ENCODE measurements at regions not wholly inside any gene's neighbourhood (a gene's known extent, or its start where the extent isn't known, plus 50 kb on each side); places are given as distances from the start of the nearest gene placed in this dataset.

DNA sequence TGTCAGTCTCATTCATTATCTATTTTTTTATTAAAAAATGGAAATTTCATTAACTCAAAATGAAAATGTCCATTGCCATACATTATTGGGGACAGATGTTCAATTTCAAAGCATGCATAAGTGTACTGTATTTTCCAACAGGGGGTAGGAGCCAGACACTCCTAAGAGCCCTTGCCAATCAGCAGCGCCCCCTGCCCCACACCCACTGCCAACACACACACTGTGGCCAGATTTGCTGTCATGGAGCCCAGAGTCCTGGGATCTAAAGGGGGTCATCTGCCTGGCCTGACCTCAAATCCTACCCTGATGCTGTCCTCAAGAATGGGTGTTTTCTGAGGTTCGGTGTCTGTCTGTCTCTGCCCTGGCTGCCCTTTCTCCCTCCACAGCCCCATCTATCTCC lies 162.2 kb upstream of the TWIST2 start:
- H3K36me3 ChIP-seq (ENCODE audit: control insufficient read depth, insufficient read depth, low read length) = no peaks in the 10 kb centered on the region
- H3K4me2 ChIP-seq (ENCODE audit: extremely low read depth, insufficient read depth, low read length) = peak overlapping the region; percentile 60
- H3K4me1 ChIP-seq (ENCODE audit: control insufficient read depth, extremely low read depth, insufficient read depth, low read length) = peaks cover 20% of the 10 kb centered on the region
- H3K79me2 ChIP-seq (ENCODE audit: control insufficient read depth, insufficient read depth, low read length) = no peaks in the 10 kb centered on the region
- H3K27ac ChIP-seq (ENCODE audit: insufficient read depth, low read length) = peak overlapping the region; percentile 83
- H3K27me3 ChIP-seq (ENCODE audit: control insufficient read depth, insufficient read depth, low read length) = no peaks in the 10 kb centered on the region
- H2AFZ ChIP-seq (ENCODE audit: low read length) = no peak overlapping the region
- H3K4me3 ChIP-seq (replicated peaks in 1 of 4; ENCODE audit: control extremely low read depth in 1 of 4, insufficient read depth in 1 of 4, low read depth in 3 of 4, low read length in 4 of 4) = no peak overlapping the region
- no peak for DNase-seq (ENCODE audit: low read depth in 2 of 2)
- no peaks in the 10 kb centered on the region for H4K20me1 ChIP-seq (ENCODE audit: control insufficient read depth, extremely low read depth, insufficient read depth, low read length)
- no peak overlapping the region for H3K9ac ChIP-seq (ENCODE audit: insufficient read depth, low read length)
- TF ChIP-seq CTCF (conservative IDR thresholded peaks at IDR 0.05 in 1 of 2, IDR thresholded peaks at IDR 0.05 in 1 of 2; ENCODE audit: low read depth in 1 of 2, low read length in 2 of 2) (peak in 1 of 2 donors; percentile 9), EZH2 (IDR thresholded peaks at IDR 0.05; ENCODE audit: low read length, missing control alignments) (no peak)
- H3K9me3 ChIP-seq (ENCODE audit: control insufficient read depth, insufficient read depth, low read depth, low read length) = no peaks in the 10 kb centered on the region

DNA sequence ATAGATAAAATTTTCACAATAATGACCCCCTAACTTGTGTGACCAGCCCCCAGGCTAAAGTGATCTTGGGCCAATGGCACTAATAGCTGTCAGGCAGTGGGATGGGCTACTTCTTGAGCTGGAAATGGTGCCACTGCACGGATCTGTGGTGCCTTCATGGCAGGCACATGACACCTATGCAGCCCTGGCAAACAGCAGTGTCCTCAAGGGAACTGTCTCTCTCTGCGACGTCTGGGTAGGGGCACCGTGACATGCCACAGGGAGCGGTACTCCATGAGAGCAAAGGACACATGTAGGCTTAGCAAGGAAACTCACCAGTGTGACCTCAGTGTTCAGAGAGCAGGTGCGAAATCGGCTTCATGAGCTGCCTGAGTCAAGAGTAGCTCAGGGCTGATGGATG lies 161.7 kb upstream of the TWIST2 start:
- no peak for TF ChIP-seq CTCF (conservative IDR thresholded peaks at IDR 0.05 in 1 of 2, IDR thresholded peaks at IDR 0.05 in 1 of 2; ENCODE audit: low read depth in 1 of 2, low read length in 2 of 2)
- TF ChIP-seq EZH2 (IDR thresholded peaks at IDR 0.05; ENCODE audit: low read length, missing control alignments) = no peak
- DNase-seq (ENCODE audit: low read depth in 2 of 2) = no peak
- H4K20me1 ChIP-seq (ENCODE audit: control insufficient read depth, extremely low read depth, insufficient read depth, low read length) = no peaks in the 10 kb centered on the region
- no peak overlapping the region for H3K4me2 ChIP-seq (ENCODE audit: extremely low read depth, insufficient read depth, low read length)
- H3K9ac ChIP-seq (ENCODE audit: insufficient read depth, low read length) = no peak overlapping the region
- H3K36me3 ChIP-seq (ENCODE audit: control insufficient read depth, insufficient read depth, low read length) = no peaks in the 10 kb centered on the region
- H3K27ac ChIP-seq (ENCODE audit: insufficient read depth, low read length) = no peak overlapping the region
- H3K4me1 ChIP-seq (ENCODE audit: control insufficient read depth, extremely low read depth, insufficient read depth, low read length) = peaks cover 20% of the 10 kb centered on the region
- no peak overlapping the region for H3K4me3 ChIP-seq (replicated peaks in 1 of 4; ENCODE audit: control extremely low read depth in 1 of 4, insufficient read depth in 1 of 4, low read depth in 3 of 4, low read length in 4 of 4)
- H3K9me3 ChIP-seq (ENCODE audit: control insufficient read depth, insufficient read depth, low read depth, low read length) = no peaks in the 10 kb centered on the region
- no peaks in the 10 kb centered on the region for H3K79me2 ChIP-seq (ENCODE audit: control insufficient read depth, insufficient read depth, low read length)
- H3K27me3 ChIP-seq (ENCODE audit: control insufficient read depth, insufficient read depth, low read length) = no peaks in the 10 kb centered on the region
- H2AFZ ChIP-seq (ENCODE audit: low read length) = no peak overlapping the region

DNA sequence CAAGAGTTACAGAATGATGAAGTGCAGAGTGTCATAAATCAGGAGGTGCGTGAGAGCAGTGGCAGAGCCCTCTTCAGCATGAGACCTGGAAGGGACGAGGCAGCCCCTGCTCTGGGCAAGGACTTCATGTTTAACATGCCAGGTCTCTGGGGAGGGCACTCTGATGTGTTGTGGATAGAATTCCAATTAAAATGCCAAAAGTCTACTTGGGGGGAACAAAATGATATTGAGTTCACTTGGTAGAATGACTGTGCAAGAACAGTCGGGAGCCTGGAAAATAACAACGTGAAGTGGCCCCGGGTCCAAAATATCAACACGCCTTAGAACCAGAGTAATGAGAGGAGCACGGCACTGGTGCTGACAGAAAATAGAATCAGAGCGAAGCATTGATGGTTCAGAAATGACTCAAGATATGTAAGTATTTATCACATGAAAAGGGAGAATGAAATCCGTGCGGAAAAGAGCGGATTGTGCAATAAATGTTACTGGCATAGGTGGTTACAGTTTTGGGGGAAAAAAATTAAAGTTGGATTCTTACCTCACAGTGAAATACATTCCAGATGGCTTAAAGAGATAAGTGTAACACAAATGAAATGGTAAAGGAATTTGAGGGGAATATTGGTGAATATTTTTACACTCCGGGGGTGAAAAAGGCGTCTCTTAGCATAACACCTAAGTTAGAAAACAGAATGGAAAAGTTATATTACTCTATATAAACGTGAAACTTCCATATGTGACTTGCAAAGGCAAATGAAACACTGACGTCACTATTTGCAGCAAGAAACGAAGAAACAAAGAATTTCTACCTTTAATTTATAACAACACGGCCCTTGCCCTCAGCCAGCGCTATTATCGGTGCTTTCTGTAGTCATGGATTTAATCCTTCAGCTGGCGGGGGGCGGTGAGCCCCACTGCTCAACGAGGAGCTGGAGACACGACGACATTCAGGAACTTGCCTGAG lies 159.4 kb upstream of the TWIST2 start:
- Histone ChIP-seq H2AFZ (ENCODE audit: low read length) (no peak overlapping the region), H3K79me2 (ENCODE audit: control insufficient read depth, insufficient read depth, low read length) (no peaks in the 10 kb centered on the region), H3K4me3 (replicated peaks in 1 of 4; ENCODE audit: control extremely low read depth in 1 of 4, insufficient read depth in 1 of 4, low read depth in 3 of 4, low read length in 4 of 4) (no peak overlapping the region), H3K9ac (ENCODE audit: insufficient read depth, low read length) (no peak overlapping the region), H3K9me3 (ENCODE audit: control insufficient read depth, insufficient read depth, low read depth, low read length) (no peaks in the 10 kb centered on the region), H3K4me2 (ENCODE audit: extremely low read depth, insufficient read depth, low read length) (no peak overlapping the region), H3K36me3 (ENCODE audit: control insufficient read depth, insufficient read depth, low read length) (no peaks in the 10 kb centered on the region), H3K4me1 (ENCODE audit: control insufficient read depth, extremely low read depth, insufficient read depth, low read length) (peaks cover 19% of the 10 kb centered on the region), H4K20me1 (ENCODE audit: control insufficient read depth, extremely low read depth, insufficient read depth, low read length) (no peaks in the 10 kb centered on the region), H3K27ac (ENCODE audit: insufficient read depth, low read length) (no peak overlapping the region), H3K27me3 (ENCODE audit: control insufficient read depth, insufficient read depth, low read length) (no peaks in the 10 kb centered on the region)
- peak in 1 of 2 donors; percentile 16 for DNase-seq (ENCODE audit: low read depth in 2 of 2)
- TF ChIP-seq EZH2 (IDR thresholded peaks at IDR 0.05; ENCODE audit: low read length, missing control alignments) = no peak

All from fibroblast of lung (primary cell).